Brain microvascular endothelial cell (primary cell): ENCODE measurements at regions not wholly inside any gene's neighbourhood (a gene's known extent, or its start where the extent isn't known, plus 50 kb on each side); places are given as distances from the start of the nearest gene placed in this dataset.

Source experiments
- DNase-seq: peaks from one replicate; pipeline ENCODE4 v3.0.0-alpha.2; 2020
- H3K27ac ChIP-seq: fragments of 250-450 bp; sonication (Bioruptor Pico); 2 replicates; pipeline ENCODE4 v1.5.1; 2020; ENCODE audit warnings: mild to moderate bottlenecking, moderate library complexity
- H3K27me3 ChIP-seq: fragments of 250-450 bp; sonication (Bioruptor Pico); replicated peaks from 2 replicates; pipeline ENCODE4 v1.5.1; 2020; ENCODE audit warnings: mild to moderate bottlenecking
- H3K36me3 ChIP-seq: fragments of 250-450 bp; sonication (Bioruptor Pico); replicated peaks from 2 replicates; pipeline ENCODE4 v1.5.1; 2020; ENCODE audit warnings: mild to moderate bottlenecking
- H3K4me3 ChIP-seq: 2 replicates; pipeline ENCODE4 v1.5.1; 2011; ENCODE audit warnings: low read depth, mild to moderate bottlenecking, control low read depth, low read length, moderate library complexity
- in situ Hi-C: cut with HindIII; loops from 2 replicates; pipeline ENCODE4 v1.10.0; 2017; ENCODE audit warnings: low sequenced_read_pairs, low pct_ligation_motif_present
- TF ChIP-seq, protein P1 (sequence below): IDR thresholded peaks from 2 replicates; pipeline ENCODE4 v1.5.1; 2011; ENCODE audit warnings: low read depth, mild to moderate bottlenecking, moderate library complexity, low read length, control low read depth, inconsistent platforms; ENCODE audit errors: missing control alignments

DNA sequence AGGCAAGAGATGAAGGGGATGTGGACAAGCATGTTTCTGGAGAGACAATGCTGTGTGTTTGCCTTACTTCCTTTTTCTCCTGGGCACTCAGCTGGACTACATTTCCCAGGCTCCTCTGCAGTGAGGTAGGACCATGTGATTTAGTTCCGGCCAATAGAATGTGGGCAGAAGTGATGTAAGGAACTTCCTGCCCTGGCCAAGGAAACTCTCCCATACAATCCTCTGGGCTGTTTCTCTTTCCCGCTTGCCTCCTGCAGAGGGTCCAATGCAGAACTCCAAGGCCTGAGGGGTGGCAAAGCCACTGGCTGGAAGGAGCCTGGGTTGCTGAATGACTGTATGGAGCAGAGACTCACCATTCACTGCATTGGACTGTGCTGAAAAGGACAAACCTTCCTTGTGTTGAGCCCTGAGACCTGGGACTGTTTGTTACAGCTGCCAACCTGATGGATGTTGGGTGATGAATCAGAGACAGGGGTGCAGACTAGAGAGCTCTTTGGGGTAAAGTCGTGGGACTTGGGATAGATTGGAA is 82.7 kb upstream of the SLC6A6 start:
- in situ Hi-C loops = no loop called here
- H3K27ac ChIP-seq = no peak overlapping the region
- TF ChIP-seq, protein P1, sequence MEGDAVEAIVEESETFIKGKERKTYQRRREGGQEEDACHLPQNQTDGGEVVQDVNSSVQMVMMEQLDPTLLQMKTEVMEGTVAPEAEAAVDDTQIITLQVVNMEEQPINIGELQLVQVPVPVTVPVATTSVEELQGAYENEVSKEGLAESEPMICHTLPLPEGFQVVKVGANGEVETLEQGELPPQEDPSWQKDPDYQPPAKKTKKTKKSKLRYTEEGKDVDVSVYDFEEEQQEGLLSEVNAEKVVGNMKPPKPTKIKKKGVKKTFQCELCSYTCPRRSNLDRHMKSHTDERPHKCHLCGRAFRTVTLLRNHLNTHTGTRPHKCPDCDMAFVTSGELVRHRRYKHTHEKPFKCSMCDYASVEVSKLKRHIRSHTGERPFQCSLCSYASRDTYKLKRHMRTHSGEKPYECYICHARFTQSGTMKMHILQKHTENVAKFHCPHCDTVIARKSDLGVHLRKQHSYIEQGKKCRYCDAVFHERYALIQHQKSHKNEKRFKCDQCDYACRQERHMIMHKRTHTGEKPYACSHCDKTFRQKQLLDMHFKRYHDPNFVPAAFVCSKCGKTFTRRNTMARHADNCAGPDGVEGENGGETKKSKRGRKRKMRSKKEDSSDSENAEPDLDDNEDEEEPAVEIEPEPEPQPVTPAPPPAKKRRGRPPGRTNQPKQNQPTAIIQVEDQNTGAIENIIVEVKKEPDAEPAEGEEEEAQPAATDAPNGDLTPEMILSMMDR = no peak
- no peaks in the 10 kb centered on the region for H3K36me3 ChIP-seq
- peaks cover 4% of the 10 kb centered on the region for H3K27me3 ChIP-seq
- peak; percentile 76 for DNase-seq
- peak overlapping the region; percentile 17 for H3K4me3 ChIP-seq

DNA sequence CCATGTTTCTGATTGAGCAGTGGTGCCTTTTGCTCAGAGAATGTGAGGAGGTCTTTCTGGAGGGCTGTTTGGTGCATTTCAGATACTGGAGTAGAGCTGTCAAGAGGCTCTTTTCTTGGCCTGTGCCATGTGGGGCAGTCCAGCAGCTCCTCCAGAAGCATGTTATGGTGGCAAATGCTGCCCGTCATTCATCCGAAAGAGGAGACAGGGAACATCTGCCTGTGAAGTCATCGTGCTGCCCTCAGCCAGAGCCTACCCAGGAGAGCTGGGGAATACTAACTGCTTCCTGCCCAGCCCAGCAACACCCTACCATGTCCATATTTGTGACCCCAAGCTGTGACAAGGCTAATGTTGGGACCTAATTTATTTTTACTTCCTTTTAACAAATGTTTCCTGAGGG is 82.2 kb upstream of the SLC6A6 start:
- H3K4me3 ChIP-seq = no peak overlapping the region
- peaks cover 4% of the 10 kb centered on the region for H3K27me3 ChIP-seq
- in situ Hi-C loops = no loop called here
- no peak for DNase-seq
- H3K36me3 ChIP-seq = no peaks in the 10 kb centered on the region
- TF ChIP-seq, protein P1 = no peak
- no peak overlapping the region for H3K27ac ChIP-seq

DNA sequence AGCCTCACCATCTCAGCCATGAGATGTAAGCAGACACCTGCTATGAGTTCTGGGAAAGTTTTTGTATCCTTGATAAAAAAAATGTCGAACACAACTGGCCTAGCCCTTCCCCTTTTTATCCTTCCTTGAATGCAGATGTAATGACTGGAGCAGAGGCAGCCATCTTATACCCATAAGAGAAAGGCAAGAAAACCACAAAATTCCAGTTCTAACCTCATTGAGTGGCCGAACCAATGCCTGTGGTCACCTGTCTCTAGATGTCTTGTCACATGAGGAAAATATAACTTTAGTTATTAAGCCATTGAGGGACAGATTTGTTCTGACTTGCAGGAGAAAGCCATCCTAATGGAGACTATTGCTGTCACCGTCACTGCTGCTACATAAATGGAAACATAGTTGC is 80.4 kb upstream of the SLC6A6 start:
- peaks cover 4% of the 10 kb centered on the region for H3K27me3 ChIP-seq
- in situ Hi-C loops = no loop called here
- no peaks in the 10 kb centered on the region for H3K36me3 ChIP-seq
- no peak overlapping the region for H3K4me3 ChIP-seq
- TF ChIP-seq, protein P1 = no peak
- no peak for DNase-seq
- no peak overlapping the region for H3K27ac ChIP-seq

DNA sequence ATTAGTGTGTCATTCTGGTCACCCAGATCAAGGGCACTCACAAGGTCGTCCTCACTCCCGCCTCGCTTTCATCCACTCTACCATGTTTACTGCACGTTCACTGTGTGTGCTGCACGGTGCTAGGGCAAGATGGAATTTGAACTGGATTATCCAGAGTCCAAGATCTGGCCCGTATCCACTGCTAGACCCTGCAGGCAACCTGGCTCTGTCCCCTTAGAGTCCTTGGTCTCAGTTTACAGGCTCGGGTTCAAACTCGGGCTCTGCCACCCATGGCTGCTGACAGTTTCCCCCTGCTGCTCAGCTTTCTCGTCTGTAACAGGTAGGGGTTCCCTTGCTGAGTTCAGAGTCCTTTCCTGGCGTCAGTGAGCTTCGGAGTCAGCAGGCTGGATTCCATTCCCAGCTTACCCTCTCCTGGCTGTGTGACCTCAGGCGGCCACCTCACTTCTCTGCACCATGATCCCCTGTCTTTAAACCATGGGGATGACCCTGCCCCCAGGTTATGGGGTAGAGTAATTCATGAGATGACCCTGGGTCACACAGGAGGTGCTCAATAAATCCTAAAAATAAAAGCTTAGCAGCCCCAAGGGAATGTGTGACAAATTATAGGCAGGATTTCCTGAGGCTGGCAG is 79.6 kb upstream of the SLC6A6 start:
- TF ChIP-seq, protein P1 = no peak
- no peaks in the 10 kb centered on the region for H3K36me3 ChIP-seq
- H3K27ac ChIP-seq = no peak overlapping the region
- H3K27me3 ChIP-seq = peaks cover 4% of the 10 kb centered on the region
- in situ Hi-C loops = no loop called here
- no peak for DNase-seq
- H3K4me3 ChIP-seq = no peak overlapping the region

DNA sequence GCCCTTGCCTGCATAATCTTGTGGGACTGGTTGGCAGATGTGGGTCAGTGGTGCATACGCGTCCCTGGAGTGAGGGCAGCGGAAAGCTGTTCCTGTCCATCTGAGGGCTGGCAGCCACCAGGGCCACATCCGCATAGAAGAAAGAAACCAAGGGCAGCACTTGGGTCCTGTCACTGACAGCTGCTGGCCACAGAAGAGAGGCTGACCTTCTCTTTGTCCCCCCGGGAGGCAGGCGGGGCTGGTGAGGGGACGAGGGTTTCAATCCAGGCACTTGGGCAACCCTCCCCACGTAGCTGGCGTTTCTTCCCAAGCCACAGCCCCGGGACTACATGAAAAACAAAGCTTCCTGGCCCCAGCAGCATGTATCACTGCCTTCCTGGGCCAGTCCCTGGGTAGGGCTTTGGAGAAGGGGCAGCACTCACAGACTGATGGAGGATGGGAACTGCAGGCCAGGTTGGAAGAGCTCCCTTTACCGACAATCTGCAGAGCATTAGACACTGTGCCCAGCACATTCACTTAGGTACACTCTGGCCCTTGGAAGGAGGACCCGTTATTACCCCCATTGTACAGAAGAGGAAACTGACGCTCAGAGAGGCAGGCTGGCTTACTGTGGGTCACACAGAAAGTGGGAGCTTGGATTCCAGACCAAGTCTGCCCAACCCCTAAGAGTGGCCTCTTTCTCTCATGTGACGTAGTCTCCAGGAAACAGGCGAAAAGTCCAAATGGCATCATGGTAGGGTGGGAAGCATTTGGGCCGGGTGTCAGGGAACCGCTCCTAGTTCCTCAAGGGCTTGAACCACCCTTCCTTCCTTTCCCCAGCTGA is 78.8 kb upstream of the SLC6A6 start:
- Histone ChIP-seq H3K4me3 (no peak overlapping the region), H3K36me3 (no peaks in the 10 kb centered on the region), H3K27ac (no peak overlapping the region), H3K27me3 (no peaks in the 10 kb centered on the region)
- TF ChIP-seq, protein P1 = no peak
- in situ Hi-C loops = no loop called here
- no peak for DNase-seq
